ENCODE measurements at regions not wholly inside any gene's neighbourhood (a gene's known extent, or its start where the extent isn't known, plus 50 kb on each side); places are given as distances from the start of the nearest gene placed in this dataset.

- TF ChIP-seq CTCF (IDR thresholded peaks at IDR 0.05) (no peak), POLR2A (IDR thresholded peaks at IDR 0.05) (no peak)
Observed at GRCh38 chr3:118036215-118036614, 998.4 kb downstream of the IGSF11 start.

Measured in Peyer's patch (tissue), 4 donors.